Activated naive CD8-positive, alpha-beta T cell treated with anti-CD3 and anti-CD28 coated beads for 36 hours (primary cell): ENCODE measurements at regions not wholly inside any gene's neighbourhood (a gene's known extent, or its start where the extent isn't known, plus 50 kb on each side); places are given as distances from the start of the nearest gene placed in this dataset.

Experiments used
- DNase-seq: peaks from one replicate; pipeline ENCODE4 v3.0.0; 2021
- H3K27ac Mint-ChIP-seq: one replicate; pipeline ENCODE4 v1.8.0; 2022; ENCODE audit warnings: mild to moderate bottlenecking, moderate library complexity, mixed read lengths
- H3K27me3 Mint-ChIP-seq: one replicate; pipeline ENCODE4 v1.8.0; 2022; ENCODE audit warnings: mild to moderate bottlenecking, mixed read lengths
- H3K36me3 Mint-ChIP-seq: one replicate; pipeline ENCODE4 v1.8.0; 2021; ENCODE audit warnings: mild to moderate bottlenecking, mixed read lengths
- H3K4me1 Mint-ChIP-seq: one replicate; pipeline ENCODE4 v1.8.0; 2021; ENCODE audit warnings: mixed read lengths
- H3K4me3 Mint-ChIP-seq: one replicate; pipeline ENCODE4 v1.8.0; 2022; ENCODE audit warnings: mild to moderate bottlenecking, moderate library complexity, mixed read lengths
- H3K9me3 Mint-ChIP-seq: one replicate; pipeline ENCODE4 v1.8.0; 2022; ENCODE audit warnings: mixed read lengths

- H3K9me3 Mint-ChIP-seq = peaks cover 1% of the 10 kb centered on the region
- peaks cover 4% of the 10 kb centered on the region for H3K27me3 Mint-ChIP-seq
- no peaks in the 10 kb centered on the region for H3K36me3 Mint-ChIP-seq
- no peak overlapping the region for H3K4me3 Mint-ChIP-seq
- H3K4me1 Mint-ChIP-seq = no peaks in the 10 kb centered on the region
- no peak overlapping the region for H3K27ac Mint-ChIP-seq
- DNase-seq = no peak
Measured at GRCh38 chr2:104056451-104056850, 797.5 kb upstream of the POU3F3 start.

- Mint-ChIP-seq H3K27me3 (no peaks in the 10 kb centered on the region), H3K4me1 (no peaks in the 10 kb centered on the region), H3K36me3 (no peaks in the 10 kb centered on the region), H3K4me3 (no peak overlapping the region), H3K27ac (no peak overlapping the region), H3K9me3 (peaks cover 3% of the 10 kb centered on the region)
- no peak for DNase-seq
Measured at GRCh38 chr2:104068665-104069064, 785.2 kb upstream of the POU3F3 start.

DNA sequence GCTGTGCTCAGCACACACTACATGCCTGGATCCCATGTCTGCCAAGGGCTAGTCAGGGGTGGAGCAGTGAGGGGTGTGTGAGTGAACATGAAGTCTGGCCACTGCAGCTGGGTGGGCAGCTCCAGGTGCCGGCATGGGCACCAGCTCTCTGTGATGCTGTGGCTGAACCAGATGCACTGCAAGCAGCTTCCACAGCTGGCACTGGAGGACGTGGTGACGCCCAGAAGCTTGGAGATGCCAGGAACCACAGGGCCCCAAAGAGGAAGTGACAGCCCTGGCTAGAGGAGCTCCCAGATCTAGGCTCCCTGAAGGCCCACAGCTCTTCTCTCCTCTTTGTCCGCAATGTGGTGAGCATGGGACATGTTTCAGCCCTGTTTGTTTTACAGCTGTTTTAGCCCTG lies 776.3 kb upstream of the POU3F3 start:
- no peak overlapping the region for H3K4me3 Mint-ChIP-seq
- H3K36me3 Mint-ChIP-seq = no peaks in the 10 kb centered on the region
- H3K27ac Mint-ChIP-seq = no peak overlapping the region
- no peak for DNase-seq
- H3K27me3 Mint-ChIP-seq = no peaks in the 10 kb centered on the region
- H3K9me3 Mint-ChIP-seq = peaks cover 8% of the 10 kb centered on the region
- no peaks in the 10 kb centered on the region for H3K4me1 Mint-ChIP-seq

DNA sequence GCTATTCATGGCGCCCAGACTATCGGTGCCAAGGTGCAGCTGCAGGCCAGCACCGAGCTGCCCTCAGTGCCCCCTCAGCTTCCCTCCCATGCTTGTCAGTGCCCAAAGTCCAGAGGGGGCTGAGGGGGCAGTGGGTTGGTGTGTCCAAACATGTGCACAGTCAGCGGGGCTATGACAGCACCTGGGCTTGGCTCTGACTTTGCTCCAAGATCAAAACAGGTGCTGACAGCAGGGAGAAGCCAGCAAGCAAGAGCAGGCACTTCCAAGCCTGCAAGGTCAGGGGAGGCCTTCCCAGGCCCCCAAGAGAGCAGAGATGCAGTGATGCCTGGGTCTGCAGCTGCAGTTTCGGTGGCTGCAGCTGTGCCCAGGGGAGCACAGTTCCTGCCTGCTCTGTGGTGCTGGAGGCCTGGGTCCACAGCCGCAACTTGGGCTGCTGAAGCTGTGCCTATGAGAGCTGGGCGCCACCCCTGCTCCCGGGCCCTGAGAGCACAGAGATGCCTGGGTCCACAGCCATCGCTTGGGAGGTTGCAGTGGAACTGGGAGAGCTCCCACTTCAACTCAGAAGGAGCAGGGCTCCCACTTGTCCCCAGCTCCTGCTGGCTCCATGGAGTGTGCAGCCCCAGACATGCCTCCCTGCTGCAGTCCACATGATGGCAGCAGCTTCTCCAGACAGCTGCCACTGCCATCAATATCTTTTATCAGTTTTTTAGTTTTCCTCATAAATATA lies 775.3 kb upstream of the POU3F3 start:
- H3K4me1 Mint-ChIP-seq = no peaks in the 10 kb centered on the region
- H3K4me3 Mint-ChIP-seq = no peak overlapping the region
- no peaks in the 10 kb centered on the region for H3K36me3 Mint-ChIP-seq
- peaks cover 8% of the 10 kb centered on the region for H3K9me3 Mint-ChIP-seq
- no peak overlapping the region for H3K27ac Mint-ChIP-seq
- DNase-seq = no peak
- no peaks in the 10 kb centered on the region for H3K27me3 Mint-ChIP-seq

GRCh38 chr2:104088745-104089144 lies 765.2 kb upstream of the POU3F3 start:
- Mint-ChIP-seq H3K27ac (no peak overlapping the region), H3K27me3 (no peaks in the 10 kb centered on the region), H3K4me1 (no peaks in the 10 kb centered on the region), H3K4me3 (no peak overlapping the region), H3K36me3 (no peaks in the 10 kb centered on the region), H3K9me3 (no peaks in the 10 kb centered on the region)
- no peak for DNase-seq

DNA sequence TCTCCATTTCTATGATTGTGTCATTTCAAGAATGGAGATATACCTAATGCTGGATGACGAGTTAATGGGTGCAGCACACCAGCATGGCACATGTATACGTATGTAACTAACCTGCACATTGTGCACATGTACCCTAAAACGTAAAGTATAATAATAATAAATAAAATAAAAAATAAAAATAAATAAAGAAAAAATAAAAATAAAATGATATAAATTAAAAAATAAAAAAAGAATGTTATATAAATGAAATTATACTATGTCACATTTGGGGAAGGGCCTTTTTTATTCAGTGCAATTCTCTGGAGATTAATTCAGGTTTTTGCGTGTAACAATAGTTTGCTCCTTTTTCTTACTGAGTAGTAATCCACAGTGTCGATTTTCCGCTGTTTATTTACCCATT lies 763.5 kb upstream of the POU3F3 start:
- Mint-ChIP-seq H3K4me3 (no peak overlapping the region), H3K4me1 (no peaks in the 10 kb centered on the region), H3K27ac (no peak overlapping the region), H3K9me3 (no peaks in the 10 kb centered on the region), H3K36me3 (no peaks in the 10 kb centered on the region), H3K27me3 (no peaks in the 10 kb centered on the region)
- DNase-seq = no peak

GRCh38 chr2:104091894-104092293 lies 762.0 kb upstream of the POU3F3 start:
- Mint-ChIP-seq H3K4me3 (no peak overlapping the region), H3K36me3 (no peaks in the 10 kb centered on the region), H3K27ac (no peak overlapping the region), H3K4me1 (no peaks in the 10 kb centered on the region), H3K27me3 (no peaks in the 10 kb centered on the region), H3K9me3 (no peaks in the 10 kb centered on the region)
- no peak for DNase-seq

GRCh38 chr2:104092886-104093285 lies 761.0 kb upstream of the POU3F3 start:
- H3K9me3 Mint-ChIP-seq = no peaks in the 10 kb centered on the region
- H3K4me1 Mint-ChIP-seq = no peaks in the 10 kb centered on the region
- no peaks in the 10 kb centered on the region for H3K27me3 Mint-ChIP-seq
- H3K27ac Mint-ChIP-seq = no peak overlapping the region
- H3K4me3 Mint-ChIP-seq = no peak overlapping the region
- DNase-seq = no peak
- no peaks in the 10 kb centered on the region for H3K36me3 Mint-ChIP-seq

- Mint-ChIP-seq H3K4me1 (no peaks in the 10 kb centered on the region), H3K36me3 (no peaks in the 10 kb centered on the region), H3K27me3 (no peaks in the 10 kb centered on the region), H3K4me3 (no peak overlapping the region), H3K9me3 (no peaks in the 10 kb centered on the region), H3K27ac (no peak overlapping the region)
- no peak for DNase-seq
Measured at GRCh38 chr2:104102615-104103014, 751.3 kb upstream of the POU3F3 start.

GRCh38 chr2:104109356-104109755 lies 744.6 kb upstream of the POU3F3 start:
- DNase-seq = no peak
- no peaks in the 10 kb centered on the region for H3K9me3 Mint-ChIP-seq

DNA sequence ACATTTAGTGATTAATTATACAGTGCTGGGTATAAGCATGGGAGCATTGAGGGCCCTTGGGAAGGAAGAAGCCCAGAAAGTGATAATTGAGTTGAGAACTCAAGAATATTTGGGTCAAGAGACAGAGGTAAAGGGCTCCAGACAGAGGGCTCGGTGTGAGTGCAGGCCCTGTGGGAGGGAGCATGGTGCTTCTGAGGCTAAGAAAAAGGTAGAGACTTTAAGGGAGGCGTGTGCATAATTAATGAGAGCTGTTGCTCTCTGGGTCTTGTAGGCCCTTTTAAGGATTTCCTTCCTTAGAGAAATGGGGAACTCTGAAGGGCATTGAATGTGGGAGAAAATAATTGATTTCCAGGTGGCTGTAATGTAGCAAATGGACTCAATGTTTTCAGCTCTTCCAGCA lies 735.0 kb upstream of the POU3F3 start:
- Mint-ChIP-seq H3K27ac (no peak overlapping the region), H3K27me3 (peaks cover 3% of the 10 kb centered on the region), H3K4me1 (no peaks in the 10 kb centered on the region), H3K4me3 (no peak overlapping the region), H3K36me3 (no peaks in the 10 kb centered on the region), H3K9me3 (no peaks in the 10 kb centered on the region)
- DNase-seq = no peak

More at GRCh38 chr2:104109356-104109755, 744.6 kb upstream of the POU3F3 start:
- no peak overlapping the region for H3K4me3 Mint-ChIP-seq
- H3K27me3 Mint-ChIP-seq = no peaks in the 10 kb centered on the region
- H3K27ac Mint-ChIP-seq = no peak overlapping the region
- H3K4me1 Mint-ChIP-seq = no peaks in the 10 kb centered on the region
- H3K36me3 Mint-ChIP-seq = no peaks in the 10 kb centered on the region

GRCh38 chr2:104120171-104120570 lies 733.7 kb upstream of the POU3F3 start:
- Mint-ChIP-seq H3K4me1 (no peaks in the 10 kb centered on the region), H3K4me3 (no peak overlapping the region), H3K9me3 (peaks cover 1% of the 10 kb centered on the region), H3K27me3 (peaks cover 6% of the 10 kb centered on the region), H3K27ac (no peak overlapping the region), H3K36me3 (no peaks in the 10 kb centered on the region)
- no peak for DNase-seq

- Mint-ChIP-seq H3K4me3 (no peak overlapping the region), H3K9me3 (peaks cover 1% of the 10 kb centered on the region), H3K36me3 (no peaks in the 10 kb centered on the region), H3K4me1 (no peaks in the 10 kb centered on the region), H3K27me3 (peaks cover 7% of the 10 kb centered on the region), H3K27ac (no peak overlapping the region)
- DNase-seq = no peak
Measured at GRCh38 chr2:104125096-104125495, 728.8 kb upstream of the POU3F3 start.

DNA sequence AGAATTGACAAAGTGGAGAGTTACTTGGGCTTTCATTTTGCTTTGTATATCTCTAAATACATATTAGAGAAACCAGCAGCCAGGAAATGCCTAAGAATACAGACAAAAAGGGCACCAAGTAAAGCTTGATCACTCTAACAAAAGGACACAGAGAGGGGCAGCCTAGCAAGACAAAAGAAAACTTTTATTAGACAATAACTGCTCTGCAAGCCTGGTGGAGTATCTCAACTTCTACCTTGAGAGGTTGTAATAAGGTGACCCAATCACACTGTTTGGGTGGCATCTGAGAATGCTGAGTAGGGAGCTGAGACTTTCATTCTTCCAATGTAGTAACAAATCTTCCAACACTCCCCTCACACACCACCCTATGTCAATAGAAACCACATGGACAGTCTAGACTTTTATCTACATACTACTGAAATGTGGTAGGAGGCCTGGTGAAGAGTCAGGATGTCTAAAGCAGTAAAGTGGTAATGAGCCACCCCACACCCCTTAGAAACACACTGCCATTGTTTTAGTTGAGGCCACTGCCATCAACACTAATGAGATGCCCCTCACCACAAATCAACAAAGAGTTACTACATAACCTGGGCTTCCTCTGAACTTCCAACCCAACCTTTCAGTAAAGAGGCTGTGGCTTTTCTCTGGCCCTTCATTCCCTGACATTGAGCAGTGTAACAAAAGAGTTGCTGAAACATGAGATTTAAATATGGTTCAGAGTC lies 726.7 kb upstream of the POU3F3 start:
- H3K4me1 Mint-ChIP-seq = no peaks in the 10 kb centered on the region
- no peaks in the 10 kb centered on the region for H3K36me3 Mint-ChIP-seq
- peaks cover 1% of the 10 kb centered on the region for H3K9me3 Mint-ChIP-seq
- H3K4me3 Mint-ChIP-seq = no peak overlapping the region
- H3K27me3 Mint-ChIP-seq = peaks cover 7% of the 10 kb centered on the region
- no peak for DNase-seq
- no peak overlapping the region for H3K27ac Mint-ChIP-seq

GRCh38 chr2:104140361-104140760 lies 713.6 kb upstream of the POU3F3 start:
- H3K4me3 Mint-ChIP-seq = no peak overlapping the region
- DNase-seq = no peak
- peaks cover 3% of the 10 kb centered on the region for H3K9me3 Mint-ChIP-seq
- no peak overlapping the region for H3K27ac Mint-ChIP-seq
- no peaks in the 10 kb centered on the region for H3K36me3 Mint-ChIP-seq
- H3K4me1 Mint-ChIP-seq = no peaks in the 10 kb centered on the region
- no peaks in the 10 kb centered on the region for H3K27me3 Mint-ChIP-seq

DNA sequence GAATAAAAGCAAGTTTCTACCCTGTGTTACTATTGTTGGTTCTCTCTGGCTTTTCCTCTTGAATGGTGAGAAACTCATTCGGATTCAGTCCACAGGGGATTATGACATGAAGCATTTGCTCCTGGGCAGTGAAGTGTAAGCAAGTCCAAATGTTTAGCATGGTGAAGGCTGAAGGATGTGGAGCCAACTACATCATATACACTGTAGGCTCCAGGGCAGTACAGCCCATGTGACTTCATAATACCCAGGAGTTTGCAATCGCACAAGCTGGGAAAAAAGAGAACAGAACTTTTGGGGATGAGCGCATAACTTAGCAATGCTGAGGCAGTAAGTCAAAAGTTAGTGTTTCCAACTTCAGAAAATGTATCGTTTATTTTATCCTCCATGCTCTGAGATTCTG lies 695.7 kb upstream of the POU3F3 start:
- no peaks in the 10 kb centered on the region for H3K27me3 Mint-ChIP-seq
- H3K36me3 Mint-ChIP-seq = no peaks in the 10 kb centered on the region
- no peaks in the 10 kb centered on the region for H3K9me3 Mint-ChIP-seq
- H3K27ac Mint-ChIP-seq = no peak overlapping the region
- H3K4me3 Mint-ChIP-seq = no peak overlapping the region
- H3K4me1 Mint-ChIP-seq = no peaks in the 10 kb centered on the region
- DNase-seq = no peak
